HAP-1 (cell line): ENCODE measurements at regions not wholly inside any gene's neighbourhood (a gene's known extent, or its start where the extent isn't known, plus 50 kb on each side); places are given as distances from the start of the nearest gene placed in this dataset.

Experiments used
- DNase-seq, 2 experiments: peaks; one replicate each; pipeline ENCODE4 v3.0.0-alpha.2; 2016 to 2020; ENCODE audit warnings: low spot score in 2 of 2
- H3K27me3 ChIP-seq: fragments of 250-450 bp; sonication (Bioruptor Pico); 2 replicates; pipeline ENCODE4 v1.5.1; 2020; ENCODE audit warnings: low read depth, mild to moderate bottlenecking, moderate library complexity
- H3K36me3 ChIP-seq: fragments of 250-450 bp; sonication (Bioruptor Pico); replicated peaks from 2 replicates; pipeline ENCODE4 v1.5.1; 2020; ENCODE audit warnings: mild to moderate bottlenecking
- H3K4me1 ChIP-seq: fragments of 250-450 bp; sonication (Bioruptor Pico); 2 replicates; pipeline ENCODE4 v1.5.1; 2020; ENCODE audit warnings: mild to moderate bottlenecking
- H3K4me3 ChIP-seq: fragments of 250-450 bp; sonication (Bioruptor Pico); 2 replicates; pipeline ENCODE4 v1.5.1; 2020; ENCODE audit warnings: mild to moderate bottlenecking, moderate library complexity
- H3K9me3 ChIP-seq: fragments of 250-450 bp; sonication (Bioruptor Pico); 2 replicates; pipeline ENCODE4 v1.5.1; 2020; ENCODE audit warnings: mild to moderate bottlenecking, moderate library complexity
- in situ Hi-C: fragments of 300-500 bp; cut with MboI; formaldehyde crosslinking; loops from 3 replicates; pipeline ENCODE4 v1.14.3; 2020; ENCODE audit warnings: low sequenced_read_pairs, inconsistent platforms, mixed read lengths

DNA sequence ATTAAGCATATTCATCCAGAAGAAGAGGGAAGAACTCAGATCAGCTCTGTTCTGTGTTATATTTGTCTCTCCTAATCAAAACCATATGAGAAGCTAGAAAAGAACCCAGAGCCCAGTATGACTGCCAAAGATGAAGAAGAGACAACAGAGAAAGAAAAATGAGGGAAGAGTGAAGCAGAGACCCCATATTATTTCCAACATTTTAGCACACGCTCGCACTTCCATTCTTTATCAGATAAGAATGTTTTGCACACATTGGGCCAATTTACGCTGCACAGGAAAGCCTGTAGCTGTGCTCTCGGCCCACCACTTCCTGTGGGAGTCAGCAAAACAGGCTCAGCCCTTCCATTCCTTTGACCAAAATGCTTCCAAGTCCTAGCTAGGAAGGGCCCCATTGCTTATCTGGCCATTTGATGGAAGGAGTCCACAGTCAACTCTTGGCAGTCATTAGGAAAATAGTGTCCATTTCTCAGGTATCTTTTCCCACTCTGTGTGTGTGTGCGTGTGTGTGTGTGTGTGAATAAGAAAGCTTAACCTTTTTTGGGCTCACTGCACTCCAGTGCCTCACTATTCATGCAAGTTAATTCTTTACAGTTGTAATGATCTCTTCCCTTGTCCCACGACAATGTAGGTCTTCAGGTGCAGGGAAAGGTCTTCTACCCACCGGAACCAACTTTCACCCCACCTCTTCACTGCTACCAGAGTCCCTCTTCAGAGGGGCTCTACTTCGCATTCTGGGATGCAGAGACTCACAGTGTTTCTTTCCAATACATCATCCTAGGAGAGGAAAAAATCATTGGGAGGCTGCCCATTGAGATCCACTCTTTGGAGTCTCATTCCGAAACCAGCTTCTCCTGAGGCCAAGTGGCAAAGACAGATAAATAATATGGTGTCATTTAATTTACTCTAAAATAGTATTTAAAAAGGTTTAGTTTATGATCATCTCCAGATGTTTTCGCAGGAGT lies 237.5 kb downstream of the COG6 start:
- Histone ChIP-seq H3K4me1 (no peaks in the 10 kb centered on the region), H3K9me3 (no peaks in the 10 kb centered on the region), H3K4me3 (no peak overlapping the region), H3K36me3 (no peaks in the 10 kb centered on the region), H3K27me3 (no peaks in the 10 kb centered on the region)
- no peak for DNase-seq
- in situ Hi-C loops, result no loop called here

DNA sequence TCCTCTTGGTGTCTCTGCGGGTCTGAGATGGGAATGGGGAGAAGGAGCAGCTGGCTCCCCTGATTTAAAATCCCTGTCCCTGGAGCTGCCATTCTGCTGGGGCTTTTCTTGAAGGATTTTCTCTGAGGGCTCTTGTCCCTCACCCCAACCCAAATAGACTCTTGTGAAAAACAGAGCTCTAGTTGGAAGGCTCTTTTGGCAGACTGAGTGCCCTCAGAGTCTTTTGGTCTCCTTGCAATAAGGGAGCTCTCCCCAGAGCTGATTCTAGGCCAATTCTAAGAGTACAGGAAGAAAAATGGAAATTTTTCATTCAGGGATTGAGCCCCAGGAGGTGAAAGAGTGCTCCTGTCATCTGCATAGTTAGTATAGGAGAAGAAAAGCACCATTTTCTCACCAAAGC lies 238.3 kb downstream of the COG6 start:
- in situ Hi-C loops, result no loop called here
- H3K9me3 ChIP-seq, result no peaks in the 10 kb centered on the region

DNA sequence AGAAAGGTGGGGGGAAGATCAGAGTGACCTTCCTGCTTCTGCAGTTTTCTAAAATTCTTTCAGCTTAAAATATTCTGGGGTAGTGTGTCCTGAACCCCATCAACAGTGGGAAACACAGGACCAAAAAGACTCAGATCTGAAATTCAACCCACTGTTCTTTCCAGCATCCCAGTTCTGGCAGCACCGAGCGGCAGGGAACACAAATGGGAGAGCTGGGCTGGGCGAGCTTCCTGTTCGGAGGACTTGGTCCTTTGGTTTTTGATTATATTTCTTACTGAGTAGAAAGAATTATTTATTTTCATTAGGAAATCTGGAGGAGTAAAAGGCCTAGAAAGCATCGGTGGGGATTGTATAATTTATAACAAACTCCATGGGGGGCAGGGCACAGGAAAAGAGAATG lies 239.1 kb downstream of the COG6 start:
- Histone ChIP-seq H3K9me3 (no peaks in the 10 kb centered on the region), H3K4me3 (no peak overlapping the region), H3K4me1 (no peaks in the 10 kb centered on the region), H3K36me3 (no peaks in the 10 kb centered on the region), H3K27me3 (no peaks in the 10 kb centered on the region)
- no peak for DNase-seq
- in situ Hi-C loops, result no loop called here

More for the DNA sequence above, 238.3 kb downstream of the COG6 start:
- Histone ChIP-seq H3K4me1 (no peaks in the 10 kb centered on the region), H3K27me3 (no peaks in the 10 kb centered on the region), H3K36me3 (no peaks in the 10 kb centered on the region), H3K4me3 (no peak overlapping the region)
- DNase-seq, result no peak

DNA sequence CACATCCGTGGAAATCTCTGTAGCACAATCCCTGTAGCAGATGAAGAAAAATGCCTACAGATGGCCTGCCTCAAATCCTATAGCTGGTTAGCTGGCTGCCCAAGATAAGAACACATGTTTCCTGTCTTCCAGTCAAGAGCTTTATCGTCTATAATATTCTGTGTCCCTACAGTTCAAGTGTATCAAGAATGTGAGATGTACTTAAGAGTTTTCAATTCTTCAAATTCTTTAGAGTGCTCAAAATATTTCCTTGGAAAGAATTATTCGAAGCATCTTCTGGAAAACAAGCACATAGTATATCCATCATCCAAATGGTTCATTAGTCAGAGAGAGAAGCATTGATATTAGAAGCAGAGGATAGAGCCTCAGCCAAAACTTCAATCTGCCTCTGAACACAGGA lies 239.8 kb downstream of the COG6 start:
- no peaks in the 10 kb centered on the region for H3K9me3 ChIP-seq
- no peaks in the 10 kb centered on the region for H3K27me3 ChIP-seq
- DNase-seq, result no peak
- no peaks in the 10 kb centered on the region for H3K4me1 ChIP-seq
- H3K4me3 ChIP-seq, result no peak overlapping the region
- in situ Hi-C loops, result no loop called here
- no peaks in the 10 kb centered on the region for H3K36me3 ChIP-seq

DNA sequence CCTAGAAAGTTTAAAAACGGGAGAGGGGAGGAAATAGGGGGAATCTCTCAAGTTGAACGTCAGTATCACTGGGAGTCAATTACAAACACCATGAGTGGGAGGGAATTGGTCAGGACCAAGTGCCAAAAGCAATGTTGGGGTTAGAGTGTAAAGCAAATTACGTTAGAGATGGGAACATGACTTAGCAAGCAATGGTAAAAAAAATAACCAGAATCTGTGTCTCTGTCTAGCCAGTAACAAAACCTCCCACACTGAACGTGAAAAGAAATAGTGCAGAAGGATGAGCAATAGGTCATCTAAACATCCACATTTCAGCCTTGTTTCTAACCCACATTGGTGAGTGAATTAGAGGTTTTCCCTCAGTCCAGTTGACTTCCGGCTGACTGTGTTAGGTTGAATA lies 242.2 kb downstream of the COG6 start:
- Histone ChIP-seq H3K36me3 (no peaks in the 10 kb centered on the region), H3K4me1 (no peaks in the 10 kb centered on the region), H3K4me3 (no peak overlapping the region), H3K9me3 (no peaks in the 10 kb centered on the region), H3K27me3 (no peaks in the 10 kb centered on the region)
- in situ Hi-C loops, result no loop called here
- DNase-seq, result no peak

DNA sequence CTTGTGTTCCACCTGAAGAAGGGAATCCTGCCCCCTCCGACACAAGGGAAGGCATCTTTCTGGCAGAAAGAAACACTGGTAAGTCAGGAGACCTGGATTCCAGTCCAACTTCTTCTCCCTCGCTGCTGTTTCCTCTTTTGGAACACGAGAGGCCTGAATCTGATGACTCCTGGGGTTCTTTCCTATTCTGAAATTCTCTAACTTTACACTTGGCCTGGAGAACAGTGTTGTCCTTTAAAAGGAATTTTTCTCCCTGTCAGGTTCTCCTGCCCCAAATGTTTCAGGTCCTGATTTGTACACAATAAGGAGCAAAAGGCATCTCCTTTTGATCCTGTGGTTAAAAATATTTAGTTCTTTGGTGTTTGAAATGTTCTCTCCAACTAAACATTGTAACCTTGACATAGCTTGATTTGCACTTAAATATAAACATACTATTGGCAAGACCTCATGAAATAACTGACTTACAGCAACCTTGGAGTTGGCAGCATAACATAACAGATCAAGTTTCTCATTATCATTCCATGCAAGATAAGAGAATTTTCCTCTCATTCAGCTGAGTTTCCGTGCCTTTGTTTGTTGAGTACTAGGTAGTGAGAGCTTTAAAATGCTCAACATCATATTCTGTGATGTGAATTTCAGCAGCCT lies 244.8 kb downstream of the COG6 start:
- H3K27me3 ChIP-seq, result no peaks in the 10 kb centered on the region
- no peaks in the 10 kb centered on the region for H3K4me1 ChIP-seq
- H3K4me3 ChIP-seq, result no peak overlapping the region
- no peaks in the 10 kb centered on the region for H3K36me3 ChIP-seq
- DNase-seq, result no peak
- no peaks in the 10 kb centered on the region for H3K9me3 ChIP-seq
- in situ Hi-C loops, result no loop called here

DNA sequence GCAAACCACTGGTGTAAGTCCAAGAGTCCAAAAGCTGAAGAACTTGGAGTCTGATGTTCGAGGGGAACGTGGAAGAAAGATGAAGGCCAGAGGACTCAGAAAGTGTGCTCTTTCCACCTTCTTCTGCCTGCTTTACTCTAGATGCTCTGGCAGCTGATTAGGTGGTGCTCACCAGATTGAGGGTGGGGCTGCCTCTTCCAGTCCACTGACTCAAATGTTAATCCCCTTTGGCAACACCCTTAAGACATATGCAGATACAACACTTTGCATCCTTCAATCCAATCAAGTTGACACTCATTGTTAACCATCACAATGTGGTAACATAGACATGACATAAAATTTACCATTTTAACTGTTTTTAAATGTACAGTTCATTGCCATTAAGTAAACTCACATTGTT lies 249.5 kb downstream of the COG6 start:
- in situ Hi-C loops, result no loop called here
- no peak overlapping the region for H3K4me3 ChIP-seq
- no peak for DNase-seq
- H3K36me3 ChIP-seq, result no peaks in the 10 kb centered on the region
- H3K27me3 ChIP-seq, result no peaks in the 10 kb centered on the region
- no peaks in the 10 kb centered on the region for H3K4me1 ChIP-seq
- no peaks in the 10 kb centered on the region for H3K9me3 ChIP-seq

DNA sequence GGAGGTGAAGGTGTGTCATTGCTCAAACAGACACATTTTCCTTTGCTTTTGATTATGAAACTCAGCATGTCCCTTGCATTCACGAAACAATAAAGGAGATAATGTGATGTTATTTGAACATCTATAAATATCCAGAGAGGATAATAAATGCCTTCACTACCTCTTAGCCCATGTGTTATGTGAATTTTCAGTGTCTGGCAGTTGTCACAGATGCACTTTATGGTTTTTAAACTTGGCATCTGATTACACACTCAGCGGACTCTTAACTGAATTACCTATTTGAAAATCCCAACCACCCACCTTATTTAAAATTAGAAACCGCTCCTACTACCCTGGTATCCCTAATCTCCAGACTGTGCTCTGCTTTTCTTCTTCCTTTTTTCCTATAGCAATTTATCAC lies 254.2 kb downstream of the COG6 start:
- no peaks in the 10 kb centered on the region for H3K36me3 ChIP-seq
- H3K4me3 ChIP-seq, result no peak overlapping the region
- in situ Hi-C loops, result no loop called here
- H3K27me3 ChIP-seq, result no peaks in the 10 kb centered on the region
- H3K9me3 ChIP-seq, result no peaks in the 10 kb centered on the region
- no peak for DNase-seq
- H3K4me1 ChIP-seq, result no peaks in the 10 kb centered on the region

DNA sequence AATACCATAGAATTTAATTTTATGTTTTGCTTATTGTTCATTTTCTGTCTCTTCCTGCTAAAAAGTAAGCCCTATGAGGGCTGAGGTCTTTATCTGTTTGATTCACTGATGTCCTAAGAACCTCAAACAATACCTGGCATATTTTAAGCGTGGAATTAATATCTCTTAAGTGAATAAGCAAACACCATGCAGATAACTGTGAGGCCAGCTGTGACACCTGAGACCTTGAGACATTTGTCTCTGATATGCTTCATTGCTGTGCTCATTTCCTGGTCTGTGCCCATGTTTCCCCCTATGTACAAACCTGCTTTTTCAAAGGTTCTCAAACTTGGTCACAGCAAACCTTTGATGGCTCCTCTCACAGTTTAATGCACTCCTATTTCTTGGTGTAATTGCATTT lies 254.6 kb downstream of the COG6 start:
- no peaks in the 10 kb centered on the region for H3K4me1 ChIP-seq
- no peaks in the 10 kb centered on the region for H3K9me3 ChIP-seq
- H3K27me3 ChIP-seq, result no peaks in the 10 kb centered on the region
- no peak overlapping the region for H3K4me3 ChIP-seq
- no peaks in the 10 kb centered on the region for H3K36me3 ChIP-seq
- no peak for DNase-seq
- in situ Hi-C loops, result no loop called here

DNA sequence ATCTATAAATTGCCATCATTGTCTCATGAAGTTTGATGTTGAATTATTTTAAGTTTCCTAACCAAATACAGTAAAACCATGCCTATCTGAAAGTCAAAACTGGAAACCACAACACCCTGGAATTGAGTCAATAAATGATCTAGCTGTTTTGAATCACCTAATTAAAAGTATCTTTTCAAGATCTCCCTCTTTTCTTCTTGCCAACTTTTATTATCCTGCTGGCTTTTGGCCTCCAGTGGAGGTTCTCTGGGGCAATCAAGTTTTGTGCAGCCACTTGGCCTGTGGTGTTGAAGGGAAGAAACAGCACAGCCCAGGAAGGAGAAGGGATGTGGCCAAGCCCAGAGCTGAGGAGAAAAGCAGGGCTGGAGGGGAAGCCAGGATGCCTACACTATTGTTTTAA lies 255.4 kb downstream of the COG6 start:
- Histone ChIP-seq H3K36me3 (no peaks in the 10 kb centered on the region), H3K9me3 (no peaks in the 10 kb centered on the region), H3K27me3 (no peaks in the 10 kb centered on the region), H3K4me3 (no peak overlapping the region), H3K4me1 (no peaks in the 10 kb centered on the region)
- DNase-seq, result no peak
- in situ Hi-C loops, result no loop called here

DNA sequence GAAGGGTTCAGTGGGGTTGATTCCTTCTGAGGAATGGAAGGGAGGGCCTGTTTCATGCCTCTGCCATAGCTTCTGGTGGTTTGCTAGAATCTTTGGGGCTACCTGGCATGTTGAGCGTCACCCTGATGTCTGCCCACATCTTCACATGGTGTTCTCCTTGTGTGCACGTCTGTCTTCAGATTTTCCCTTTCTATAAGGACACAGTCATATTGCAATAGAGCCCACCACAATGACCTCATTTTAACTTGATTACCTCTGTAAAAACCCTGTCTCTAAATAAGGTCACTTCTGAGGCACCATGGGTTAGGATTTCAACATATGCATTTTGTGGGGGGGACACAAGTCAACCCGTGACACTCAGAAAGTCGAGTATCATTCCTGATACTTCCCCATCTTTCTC lies 257.9 kb downstream of the COG6 start:
- Histone ChIP-seq H3K4me3 (no peak overlapping the region), H3K9me3 (no peaks in the 10 kb centered on the region), H3K36me3 (no peaks in the 10 kb centered on the region), H3K4me1 (no peaks in the 10 kb centered on the region), H3K27me3 (no peaks in the 10 kb centered on the region)
- in situ Hi-C loops, result no loop called here
- no peak for DNase-seq

DNA sequence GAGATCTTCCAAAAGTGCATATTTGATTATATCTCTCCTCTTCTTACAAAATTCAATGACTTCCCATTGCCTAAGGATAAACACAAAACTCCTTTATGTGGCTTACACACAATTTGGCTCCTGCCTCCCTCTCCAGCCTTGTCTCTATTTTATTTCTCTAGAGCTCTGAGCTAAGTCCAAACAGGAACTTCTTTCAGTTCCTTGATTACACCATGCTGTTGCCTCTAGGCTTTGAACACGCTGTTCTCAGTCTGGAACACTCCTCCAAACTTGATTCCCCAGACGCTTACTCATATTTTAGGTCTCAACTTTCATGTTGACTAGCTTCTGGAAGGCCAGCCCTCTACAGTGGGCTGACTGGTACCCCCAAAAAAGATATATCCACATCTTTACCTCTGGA lies 258.5 kb downstream of the COG6 start:
- in situ Hi-C loops, result no loop called here
- Histone ChIP-seq H3K4me3 (no peak overlapping the region), H3K27me3 (no peaks in the 10 kb centered on the region), H3K4me1 (no peaks in the 10 kb centered on the region), H3K36me3 (no peaks in the 10 kb centered on the region), H3K9me3 (no peaks in the 10 kb centered on the region)
- no peak for DNase-seq

DNA sequence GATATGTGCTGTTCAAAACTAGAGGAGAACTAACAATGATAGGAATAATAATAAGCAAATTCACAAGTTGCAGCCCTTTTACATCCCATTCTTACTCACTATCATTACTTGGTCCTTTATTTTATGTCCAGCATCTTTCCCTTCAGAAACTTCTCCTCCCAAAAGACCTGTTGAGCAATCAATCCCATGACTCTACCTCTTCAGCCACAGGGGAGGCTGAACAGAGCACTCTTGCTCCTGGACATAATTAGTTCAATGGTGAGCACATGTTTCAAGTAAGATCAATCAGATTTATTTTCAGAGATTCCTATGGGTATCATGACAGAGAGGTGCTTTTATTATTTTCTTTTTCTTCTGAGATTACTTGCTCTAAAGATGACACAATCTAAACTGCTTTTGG lies 260.0 kb downstream of the COG6 start:
- Histone ChIP-seq H3K36me3 (no peaks in the 10 kb centered on the region), H3K9me3 (no peaks in the 10 kb centered on the region), H3K4me3 (no peak overlapping the region), H3K27me3 (no peaks in the 10 kb centered on the region), H3K4me1 (no peaks in the 10 kb centered on the region)
- no peak for DNase-seq
- in situ Hi-C loops, result no loop called here

DNA sequence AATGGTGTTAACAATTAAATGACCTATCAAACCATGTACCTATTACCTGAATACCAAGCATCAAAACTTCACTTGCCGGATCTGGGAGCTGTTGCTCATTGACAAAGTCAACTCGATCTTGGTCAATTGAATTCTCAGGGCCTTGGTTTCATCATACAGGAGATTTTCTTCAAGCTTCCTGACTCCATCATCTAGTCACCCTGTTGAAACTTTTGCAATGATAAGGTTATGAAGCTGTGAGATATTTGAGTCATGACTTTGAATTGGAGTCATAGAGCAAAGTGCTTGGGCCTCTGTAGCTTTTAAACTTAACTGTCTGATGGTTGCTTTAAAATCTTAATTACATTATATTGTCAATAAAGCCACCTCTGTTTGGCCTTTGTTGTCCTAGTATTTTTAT lies 260.9 kb downstream of the COG6 start:
- no peak for DNase-seq
- Histone ChIP-seq H3K27me3 (no peaks in the 10 kb centered on the region), H3K9me3 (no peaks in the 10 kb centered on the region), H3K4me3 (no peak overlapping the region), H3K36me3 (no peaks in the 10 kb centered on the region), H3K4me1 (no peaks in the 10 kb centered on the region)
- in situ Hi-C loops, result no loop called here
